ENCODE measurements at regions not wholly inside any gene's neighbourhood (a gene's known extent, or its start where the extent isn't known, plus 50 kb on each side); places are given as distances from the start of the nearest gene placed in this dataset.

GRCh38 chr6:14807130-14807529, 438.7 kb upstream of the JARID2 start:
- H3K36me3 ChIP-seq = no peaks in the 10 kb centered on the region
- no peak for DNase-seq (ENCODE audit: extremely low spot score in 2 of 2)
- intact Hi-C loops (cut with DNase I) = no loop called here
- no peaks in the 10 kb centered on the region for H3K9me3 ChIP-seq
- H3K4me3 ChIP-seq = no peak overlapping the region
- no peak overlapping the region for H3K27ac ChIP-seq
- TF ChIP-seq CTCF (IDR thresholded peaks at IDR 0.05) = no peak
- TF ChIP-seq POLR2A (IDR thresholded peaks at IDR 0.05) = no peak
- TF ChIP-seq POLR2AphosphoS5 (IDR thresholded peaks at IDR 0.05; ENCODE audit: insufficient read depth in 1 of 2, low read depth in 1 of 2) = no peak
- H3K27me3 ChIP-seq = no peaks in the 10 kb centered on the region
- H3K4me1 ChIP-seq = peaks cover 18% of the 10 kb centered on the region

- no peak overlapping the region for H3K4me3 ChIP-seq
- peaks cover 18% of the 10 kb centered on the region for H3K4me1 ChIP-seq
- intact Hi-C loops (cut with DNase I) = no loop called here
- no peak overlapping the region for H3K27ac ChIP-seq
- no peaks in the 10 kb centered on the region for H3K36me3 ChIP-seq
- DNase-seq (ENCODE audit: extremely low spot score in 2 of 2) = no peak
- H3K9me3 ChIP-seq = no peaks in the 10 kb centered on the region
- no peak for TF ChIP-seq POLR2A (IDR thresholded peaks at IDR 0.05)
- TF ChIP-seq CTCF (IDR thresholded peaks at IDR 0.05) = no peak
- no peak for TF ChIP-seq POLR2AphosphoS5 (IDR thresholded peaks at IDR 0.05; ENCODE audit: insufficient read depth in 1 of 2, low read depth in 1 of 2)
- no peaks in the 10 kb centered on the region for H3K27me3 ChIP-seq
Observed at GRCh38 chr6:14807971-14808370, 437.9 kb upstream of the JARID2 start.

GRCh38 chr6:14810021-14810420, 435.8 kb upstream of the JARID2 start:
- intact Hi-C loops (cut with DNase I) = no loop called here
- Histone ChIP-seq H3K4me3 (no peak overlapping the region), H3K27ac (no peak overlapping the region), H3K4me1 (peaks cover 2% of the 10 kb centered on the region), H3K36me3 (no peaks in the 10 kb centered on the region), H3K27me3 (no peaks in the 10 kb centered on the region), H3K9me3 (no peaks in the 10 kb centered on the region)
- no peak for DNase-seq (ENCODE audit: extremely low spot score in 2 of 2)
- TF ChIP-seq POLR2A (IDR thresholded peaks at IDR 0.05) = no peak
- TF ChIP-seq CTCF (IDR thresholded peaks at IDR 0.05) = no peak
- no peak for TF ChIP-seq POLR2AphosphoS5 (IDR thresholded peaks at IDR 0.05; ENCODE audit: insufficient read depth in 1 of 2, low read depth in 1 of 2)

GRCh38 chr6:14811775-14812428, 434.0 kb upstream of the JARID2 start:
- DNase-seq (ENCODE audit: extremely low spot score in 2 of 2) = no peak
- TF ChIP-seq POLR2A (IDR thresholded peaks at IDR 0.05) (no peak), CTCF (IDR thresholded peaks at IDR 0.05) (no peak), POLR2AphosphoS5 (IDR thresholded peaks at IDR 0.05; ENCODE audit: insufficient read depth in 1 of 2, low read depth in 1 of 2) (no peak)
- no peaks in the 10 kb centered on the region for H3K4me1 ChIP-seq
- H3K4me3 ChIP-seq = no peak overlapping the region
- no peak overlapping the region for H3K27ac ChIP-seq
- H3K9me3 ChIP-seq = no peaks in the 10 kb centered on the region
- H3K36me3 ChIP-seq = no peaks in the 10 kb centered on the region
- H3K27me3 ChIP-seq = no peaks in the 10 kb centered on the region
- intact Hi-C loops (cut with DNase I) = no loop called here

- no peaks in the 10 kb centered on the region for H3K36me3 ChIP-seq
- H3K4me1 ChIP-seq = no peaks in the 10 kb centered on the region
- no peak overlapping the region for H3K4me3 ChIP-seq
- intact Hi-C loops (cut with DNase I) = no loop called here
- H3K27me3 ChIP-seq = no peaks in the 10 kb centered on the region
- DNase-seq (ENCODE audit: extremely low spot score in 2 of 2) = no peak
- no peak overlapping the region for H3K27ac ChIP-seq
- TF ChIP-seq POLR2AphosphoS5 (IDR thresholded peaks at IDR 0.05; ENCODE audit: insufficient read depth in 1 of 2, low read depth in 1 of 2) = no peak
- H3K9me3 ChIP-seq = no peaks in the 10 kb centered on the region
Observed at GRCh38 chr6:14814016-14814415, 431.9 kb upstream of the JARID2 start.
